ENCODE measurements at regions not wholly inside any gene's neighbourhood (a gene's known extent, or its start where the extent isn't known, plus 50 kb on each side); places are given as distances from the start of the nearest gene placed in this dataset.
"Not testable (repeated sequence)": the region's sequence is repeated elsewhere in the genome, so short reads cannot be mapped to it uniquely, and the experiment has no call there.

DNA sequence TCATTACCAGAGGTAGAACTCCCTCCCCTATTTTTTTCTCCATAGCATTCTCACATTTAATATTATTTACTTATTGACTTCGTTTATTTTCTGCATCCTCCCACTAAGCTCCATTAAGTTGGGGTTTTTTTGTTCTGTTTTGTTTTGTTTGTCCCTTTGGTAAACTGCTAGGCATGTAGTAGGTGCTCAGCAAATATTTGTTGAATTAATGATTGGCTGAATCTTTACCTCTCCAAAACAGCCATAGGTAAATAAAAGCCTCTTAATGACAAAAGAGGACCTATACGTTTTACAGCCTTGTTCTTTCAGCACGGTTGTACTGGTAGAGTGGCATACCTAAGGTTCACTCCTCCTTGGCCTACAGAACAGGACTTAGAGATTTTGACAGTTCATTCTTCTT is 52.0 kb downstream of the PRORP start:
- no peak for DNase-seq

- no peak for DNase-seq
Observed at GRCh38 chr14:35180179-35180578, 57.8 kb downstream of the PRORP start.

DNA sequence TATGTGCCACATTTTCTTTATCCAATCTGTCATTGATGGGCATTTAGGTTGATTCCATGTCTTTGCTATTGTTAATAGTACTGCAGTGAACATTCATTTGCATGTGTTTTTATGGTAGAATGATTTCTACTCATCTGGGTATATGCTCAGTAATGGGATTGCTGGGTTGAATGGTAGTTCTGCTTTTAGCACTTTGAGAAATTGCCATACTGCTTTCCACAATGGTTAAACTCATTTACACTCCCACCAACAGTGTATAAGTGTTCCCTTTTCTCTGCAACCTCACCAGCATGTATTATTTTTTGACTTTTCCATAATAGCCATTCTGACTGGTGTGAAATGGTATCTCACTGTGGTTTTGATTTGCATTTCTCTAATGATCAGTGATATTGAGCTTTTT is 62.5 kb downstream of the PRORP start:
- not testable (repeated sequence) for DNase-seq

DNA sequence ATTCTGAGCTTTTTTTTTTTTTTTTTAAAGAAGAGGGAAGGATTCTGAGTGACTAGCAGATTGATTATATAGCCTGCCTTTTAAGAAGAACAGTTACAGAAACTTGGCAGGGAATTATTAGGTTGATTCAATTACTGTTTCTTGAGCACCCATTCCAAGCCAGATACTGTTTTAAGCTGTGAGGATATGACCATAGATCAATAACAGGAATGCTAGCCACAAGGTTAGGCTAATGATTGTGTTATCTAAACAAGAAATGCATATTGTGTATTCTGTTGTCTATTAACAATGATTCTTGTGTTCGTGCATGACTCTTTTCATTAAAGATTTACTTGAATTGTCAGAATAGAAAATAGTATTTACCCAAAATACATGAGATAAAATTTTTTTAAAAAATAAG is 67.1 kb downstream of the PRORP start:
- no peak for DNase-seq

- no peak for DNase-seq
Observed at GRCh38 chr14:35193161-35193560, 70.8 kb downstream of the PRORP start.

DNA sequence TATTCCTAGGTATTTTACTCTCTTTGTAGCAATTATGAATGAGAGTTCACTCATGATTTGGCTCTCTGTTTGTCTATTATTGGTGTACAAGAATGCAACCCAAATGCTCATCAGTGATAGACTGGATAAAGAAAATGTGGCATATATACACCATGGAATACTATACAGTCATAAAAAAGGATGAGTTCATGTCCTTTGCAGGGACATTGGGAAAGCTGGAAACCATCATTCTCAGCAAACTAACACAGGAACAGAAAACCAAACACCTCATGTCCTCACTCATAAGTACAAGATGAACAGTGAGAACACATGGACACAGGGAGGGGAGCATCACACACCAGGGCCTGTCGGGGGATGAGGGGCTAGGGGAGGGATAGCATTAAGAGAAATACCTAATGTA is 71.8 kb downstream of the PRORP start:
- DNase-seq: not testable (repeated sequence)

- DNase-seq: no peak
Observed at GRCh38 chr14:35196571-35196970, 74.2 kb downstream of the PRORP start.

- no peak for DNase-seq
Observed at GRCh38 chr14:35197015-35197414, 74.7 kb downstream of the PRORP start.

- no peak for DNase-seq
Observed at GRCh38 chr14:35201066-35201465, 78.7 kb downstream of the PRORP start.

DNA sequence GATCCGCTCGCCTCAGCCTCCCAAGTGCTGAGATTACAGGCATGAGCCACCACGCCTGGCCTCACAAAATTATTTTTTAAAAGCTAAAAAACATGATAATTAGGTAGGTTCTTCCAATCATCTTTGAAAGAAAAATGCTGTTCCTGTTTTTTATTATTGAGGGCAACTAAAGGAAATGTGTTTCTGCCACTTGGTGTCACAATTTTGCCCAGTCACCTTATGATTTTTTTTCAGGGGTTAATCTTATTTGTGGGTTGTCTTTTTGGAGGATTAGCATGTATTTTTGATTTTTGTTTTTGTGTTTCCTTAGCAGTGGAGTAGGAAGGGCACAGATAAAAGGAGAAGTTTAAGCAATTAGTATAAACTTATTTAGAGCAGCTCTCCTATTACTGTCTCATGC is 79.8 kb downstream of the PRORP start:
- DNase-seq: no peak

DNA sequence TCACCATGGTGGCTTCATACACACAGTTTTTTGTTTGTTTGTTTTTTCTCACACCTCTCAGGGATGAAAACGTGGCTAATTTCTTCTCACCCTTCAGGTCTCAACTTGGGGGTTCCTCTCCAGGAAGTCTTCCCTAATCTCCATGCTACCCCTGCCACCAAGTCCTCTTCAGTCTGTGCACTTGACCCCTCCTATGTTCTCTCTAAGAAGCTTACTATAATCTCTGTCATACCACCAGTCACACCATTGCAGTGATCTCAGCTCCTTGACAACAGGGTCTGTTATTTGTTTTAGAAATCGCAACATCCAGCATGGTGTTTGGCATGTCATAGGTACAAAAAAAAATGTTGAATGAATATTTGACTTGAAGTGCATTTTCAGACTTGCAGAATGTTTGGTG is 83.4 kb downstream of the PRORP start:
- DNase-seq: no peak

- no peak for DNase-seq
Observed at GRCh38 chr14:35211067-35211466, 81.1 kb upstream of the PSMA6 start.

DNA sequence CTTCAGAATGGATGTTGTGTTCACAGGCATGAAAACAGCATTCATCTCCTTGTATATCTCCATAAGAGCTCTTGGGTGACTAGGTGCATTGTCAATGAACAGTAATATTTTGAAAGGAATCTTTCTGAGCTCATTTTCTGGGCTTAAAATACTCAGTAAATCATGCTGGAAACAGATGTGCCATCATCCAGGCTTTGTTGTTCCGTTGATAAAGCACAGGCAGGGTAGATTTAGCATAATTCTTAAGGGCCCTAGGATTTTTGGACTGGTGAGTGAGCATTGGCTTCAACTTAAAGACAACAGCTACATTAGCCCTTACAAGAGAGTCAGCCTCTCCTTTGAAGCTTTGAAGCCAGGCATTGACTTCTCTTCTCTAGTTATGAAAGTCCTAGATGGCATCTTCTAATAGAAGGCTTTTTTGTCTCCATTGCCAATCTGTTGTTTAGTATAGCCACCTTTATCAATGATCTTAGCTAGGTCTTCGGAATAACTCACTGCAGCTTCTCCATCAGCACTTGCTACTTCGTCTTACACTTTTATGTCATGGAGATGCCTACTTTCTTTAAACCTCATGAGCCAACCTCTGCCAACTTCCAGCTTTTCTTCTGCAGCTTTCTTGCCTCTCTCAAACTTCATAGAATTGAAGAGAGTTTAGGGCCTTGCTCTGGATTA is 79.6 kb upstream of the PSMA6 start:
- no peak for DNase-seq

- no peak for DNase-seq
Observed at GRCh38 chr14:35213143-35213788, 78.9 kb upstream of the PSMA6 start.

- no peak for DNase-seq
Observed at GRCh38 chr14:35213869-35214387, 78.3 kb upstream of the PSMA6 start.

GRCh38 chr14:35214402-35214801 is 77.8 kb upstream of the PSMA6 start:
- not testable (repeated sequence) for DNase-seq

- DNase-seq: no peak
Observed at GRCh38 chr14:35215110-35215813, 76.9 kb upstream of the PSMA6 start.

DNA sequence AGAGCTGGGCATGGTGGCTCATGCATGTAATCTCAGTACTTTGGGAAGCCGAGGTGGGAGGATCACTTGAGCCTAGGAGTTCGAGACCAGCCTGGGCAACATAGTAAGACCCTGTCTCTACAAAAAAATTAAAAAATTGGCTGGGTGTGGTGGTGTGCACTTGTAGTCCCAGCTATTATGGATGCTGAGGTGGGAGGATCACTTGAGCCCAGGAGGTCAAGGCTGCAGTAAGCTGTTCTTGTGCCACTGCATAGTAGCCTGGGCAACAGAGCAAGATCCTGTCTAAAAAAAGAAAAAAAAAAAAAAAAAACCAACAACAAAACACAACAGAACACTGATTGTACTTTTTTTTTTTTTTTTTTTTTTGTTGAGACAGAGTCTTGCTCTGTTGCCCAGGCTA is 74.0 kb upstream of the PSMA6 start:
- DNase-seq: not testable (repeated sequence)

GRCh38 chr14:35218963-35219362 is 73.2 kb upstream of the PSMA6 start:
- DNase-seq: no peak

- no peak for DNase-seq
Observed at GRCh38 chr14:35220027-35220676, 72.0 kb upstream of the PSMA6 start.

GRCh38 chr14:35220920-35221319 is 71.3 kb upstream of the PSMA6 start:
- no peak for DNase-seq

- no peak for DNase-seq
Observed at GRCh38 chr14:35221462-35221861, 70.7 kb upstream of the PSMA6 start.

DNA sequence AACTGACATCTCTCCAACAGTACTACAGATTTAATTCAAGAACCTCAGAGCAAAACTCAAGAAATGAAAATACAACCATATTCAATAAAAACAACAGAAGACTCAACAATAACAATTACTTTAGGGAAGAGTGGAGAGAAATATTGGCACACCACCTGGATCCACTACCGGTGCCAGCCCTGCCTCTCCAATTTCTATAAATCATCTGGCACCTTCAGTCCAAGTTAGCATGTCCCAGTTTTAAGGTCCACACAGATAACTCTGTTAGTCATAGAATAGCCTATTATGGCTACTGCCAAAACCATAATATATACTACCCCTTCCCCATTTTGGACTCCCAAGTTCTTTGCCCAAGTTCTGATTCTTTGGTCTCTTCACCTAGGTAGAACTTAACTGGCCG is 69.9 kb upstream of the PSMA6 start:
- no peak for DNase-seq
